ENCODE measurements at regions not wholly inside any gene's neighbourhood (a gene's known extent, or its start where the extent isn't known, plus 50 kb on each side); places are given as distances from the start of the nearest gene placed in this dataset.
"Not testable (repeated sequence)": the region's sequence is repeated elsewhere in the genome, so short reads cannot be mapped to it uniquely, and the experiment has no call there.

DNA sequence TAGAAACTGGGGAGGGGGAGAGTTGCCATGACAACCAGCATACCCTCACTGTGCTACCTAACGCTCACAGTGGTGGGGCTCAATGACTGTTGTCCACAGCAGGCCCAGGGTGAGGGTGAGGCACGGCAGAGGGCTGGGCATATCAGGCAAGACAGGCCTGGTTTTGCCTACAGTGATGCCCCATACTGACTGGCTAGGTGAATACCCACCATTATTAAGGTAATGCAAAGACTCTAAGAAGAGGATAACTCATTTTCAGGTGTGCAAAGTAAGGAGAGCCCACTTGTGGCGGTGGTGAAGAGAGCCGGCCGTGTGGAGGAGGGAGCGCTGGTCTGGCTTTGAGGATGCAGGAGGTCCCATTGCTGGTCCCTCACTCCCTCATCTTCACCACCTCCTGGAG, 422.3 kb downstream of the FUT8 start:
- no peak for DNase-seq

GRCh38 chr14:65835501-65835900, 423.0 kb downstream of the FUT8 start:
- no peak for DNase-seq

- DNase-seq: no peak
Measured at GRCh38 chr14:65838565-65838964, 426.0 kb downstream of the FUT8 start.

- DNase-seq: peak; percentile 48
Measured at GRCh38 chr14:65840118-65840751, 427.7 kb downstream of the FUT8 start.

DNA sequence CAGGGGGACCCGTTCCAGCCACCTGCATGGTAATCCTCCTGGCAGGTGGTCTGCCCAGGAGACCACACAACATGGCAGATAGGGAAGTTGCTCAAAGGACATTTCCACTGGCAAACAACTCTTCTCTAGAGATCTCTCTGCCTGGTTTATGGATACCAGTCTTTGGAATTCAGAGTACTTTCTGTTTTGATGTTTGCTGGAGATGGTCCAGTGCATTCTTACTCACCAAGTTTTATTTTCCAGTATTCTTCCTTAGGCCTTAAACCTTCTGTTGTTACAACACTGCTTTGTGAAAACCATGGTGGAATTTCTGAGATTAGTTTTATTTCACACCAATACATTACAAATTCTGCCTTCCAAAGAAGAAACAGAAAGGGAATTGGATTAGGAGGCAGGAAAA, 428.3 kb downstream of the FUT8 start:
- DNase-seq: no peak

DNA sequence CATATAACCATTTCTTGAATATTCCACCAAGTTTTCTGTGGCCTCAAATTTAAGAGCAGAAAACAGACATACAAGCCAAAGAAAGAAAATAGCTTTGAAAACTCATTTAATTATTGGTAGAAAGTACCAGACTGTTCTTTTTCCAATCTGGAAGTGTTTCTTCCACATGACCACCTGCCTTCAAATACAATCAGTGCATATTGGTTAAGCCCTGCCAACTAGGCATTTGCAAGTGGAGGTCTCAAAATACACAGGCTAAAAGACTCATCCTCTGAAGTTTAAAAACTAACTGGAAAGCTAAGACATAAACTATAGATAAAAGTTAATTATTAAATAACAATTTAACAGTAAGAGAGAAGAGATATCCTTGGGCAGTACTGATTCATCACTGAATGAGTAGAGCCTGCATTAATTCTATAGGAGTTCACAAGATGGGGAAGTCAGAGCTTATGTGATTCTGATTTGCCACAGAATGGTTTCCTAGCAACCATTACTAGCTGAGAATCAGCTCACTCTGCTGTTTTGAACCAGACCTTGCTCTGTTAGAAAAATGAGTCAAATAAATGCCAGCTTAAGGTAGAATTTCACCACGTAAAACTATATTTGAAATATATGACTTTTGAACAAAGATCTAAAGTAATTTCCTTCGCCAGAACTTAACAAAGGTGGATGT, 433.8 kb downstream of the FUT8 start:
- no peak for DNase-seq

DNA sequence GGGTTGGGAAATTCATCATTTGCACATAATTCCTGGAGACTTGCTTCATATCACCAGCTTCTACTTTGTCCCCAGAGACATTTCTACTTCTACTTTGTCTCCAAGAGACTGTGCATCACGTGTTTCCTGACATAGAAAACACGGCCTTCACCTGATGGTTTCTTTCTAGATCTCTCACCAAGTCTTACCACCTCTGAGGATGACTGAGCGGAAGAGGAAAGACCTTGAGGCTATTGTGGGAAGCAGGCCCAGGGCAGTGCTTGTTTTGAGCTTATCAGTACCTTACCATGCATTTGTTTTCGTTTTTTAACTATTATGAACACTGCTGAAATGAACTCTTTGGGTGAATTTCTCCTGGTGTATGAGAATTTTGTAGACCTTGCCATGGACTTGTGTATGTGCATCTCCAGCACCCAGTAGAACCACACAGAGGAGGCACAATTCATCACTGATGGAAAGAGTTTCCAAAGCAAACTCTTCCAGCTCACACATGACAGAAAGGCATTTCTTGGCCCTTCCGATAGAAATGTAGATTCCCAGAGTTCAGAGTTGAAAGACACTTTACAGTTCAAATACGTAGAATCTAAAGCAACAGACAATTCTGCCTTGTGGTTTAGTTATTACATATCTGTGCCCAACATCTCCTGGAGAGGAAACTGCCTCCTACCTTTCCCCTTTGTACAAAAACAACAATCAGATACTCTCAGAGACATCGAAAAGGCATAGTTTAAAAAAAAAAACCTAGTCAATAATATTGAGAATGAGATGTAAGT, 434.7 kb downstream of the FUT8 start:
- no peak for DNase-seq

DNA sequence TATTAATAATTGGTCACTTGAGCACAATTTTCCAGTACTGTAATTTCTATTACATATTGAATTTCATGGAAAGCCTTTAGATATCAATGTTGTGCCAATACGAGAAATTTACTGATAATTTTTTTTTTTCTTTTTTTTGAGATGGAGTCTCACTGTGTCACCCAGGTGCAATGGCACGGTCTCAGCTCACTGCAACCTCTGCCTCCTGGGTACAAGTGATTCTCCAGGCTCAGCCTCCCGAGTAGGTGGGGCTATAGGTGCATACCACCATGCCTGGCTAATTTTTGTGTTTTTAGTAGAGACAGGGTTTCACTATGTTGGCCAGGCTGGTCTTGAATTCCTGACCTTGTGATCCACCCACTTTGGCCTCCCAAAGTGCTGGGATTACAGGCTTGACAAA, 435.4 kb downstream of the FUT8 start:
- not testable (repeated sequence) for DNase-seq

- DNase-seq: no peak
Measured at GRCh38 chr14:65849091-65849490, 436.6 kb downstream of the FUT8 start.

GRCh38 chr14:65849558-65849957, 437.0 kb downstream of the FUT8 start:
- no peak for DNase-seq

DNA sequence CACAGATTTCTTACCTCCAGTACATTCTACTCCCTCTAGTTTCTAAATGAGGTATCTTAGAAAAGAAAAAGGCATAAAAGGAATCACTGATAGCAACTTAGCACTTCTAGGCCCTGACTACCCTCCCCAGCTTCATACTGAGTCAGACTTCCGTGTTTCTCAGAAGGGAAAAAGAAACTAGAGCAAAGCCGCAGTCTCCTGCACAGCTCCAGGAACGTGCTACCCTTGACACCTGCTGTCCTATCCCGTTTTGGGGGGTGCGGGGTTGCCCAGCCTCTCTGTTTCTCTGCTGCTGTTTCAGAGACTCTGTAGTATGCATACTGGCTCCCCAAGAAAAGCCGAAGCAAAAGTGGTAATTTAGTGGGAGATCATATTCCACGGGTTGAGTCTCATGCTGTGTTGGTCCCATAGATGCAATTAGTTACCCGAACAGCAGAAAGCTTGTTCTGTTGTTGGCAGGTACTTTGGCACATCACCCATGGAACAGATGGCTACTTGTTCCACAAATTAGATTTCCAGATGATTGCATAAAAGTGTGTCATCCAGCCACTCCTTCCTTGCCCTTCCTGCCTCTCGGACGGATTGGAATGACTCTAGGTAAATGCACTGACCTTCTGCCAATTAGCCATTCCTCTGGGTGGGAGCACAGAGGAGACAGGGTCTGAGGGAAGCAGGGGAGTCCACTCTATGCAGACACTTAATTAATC, 438.1 kb downstream of the FUT8 start:
- peak; percentile 75 for DNase-seq

DNA sequence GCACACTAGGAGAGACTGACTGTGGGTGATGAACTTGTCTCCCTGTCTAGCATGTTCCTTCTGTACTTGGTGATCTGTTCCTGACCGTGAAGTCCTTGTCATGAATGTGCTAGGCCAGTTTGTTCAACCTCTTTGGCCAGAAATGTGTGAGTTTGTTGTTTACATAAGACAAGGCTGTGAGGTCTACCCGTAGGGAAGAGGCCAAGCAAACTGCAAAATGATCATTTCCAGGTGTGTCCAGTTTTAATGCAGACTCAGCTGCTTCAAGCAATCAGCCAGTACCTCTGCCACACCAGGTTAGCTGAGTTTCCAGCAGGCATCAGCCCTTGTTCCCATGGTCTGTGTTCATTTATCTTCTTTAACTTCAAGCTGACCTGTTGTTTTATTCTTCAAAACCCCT, 440.2 kb downstream of the FUT8 start:
- DNase-seq: no peak

GRCh38 chr14:65853407-65853955, 441.0 kb downstream of the FUT8 start:
- DNase-seq: no peak

DNA sequence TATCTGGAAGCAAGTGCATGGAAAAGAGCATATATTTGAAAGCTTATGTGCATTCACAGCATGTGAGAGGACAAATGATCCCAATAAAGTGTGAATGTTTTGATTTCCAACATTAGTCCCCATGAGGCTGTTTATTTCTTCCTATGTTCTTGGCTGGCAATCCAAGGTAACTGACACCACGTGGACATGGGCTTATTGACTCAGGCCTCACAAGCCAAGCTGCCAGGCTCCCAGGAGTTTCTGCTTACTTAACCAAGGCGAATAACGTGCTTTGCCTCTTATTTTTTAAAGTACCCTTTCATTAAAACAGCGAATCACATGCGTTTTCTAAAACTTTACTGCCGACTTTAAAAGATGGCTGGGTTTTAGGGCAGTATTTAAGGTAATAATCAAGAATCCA, 441.7 kb downstream of the FUT8 start:
- no peak for DNase-seq

DNA sequence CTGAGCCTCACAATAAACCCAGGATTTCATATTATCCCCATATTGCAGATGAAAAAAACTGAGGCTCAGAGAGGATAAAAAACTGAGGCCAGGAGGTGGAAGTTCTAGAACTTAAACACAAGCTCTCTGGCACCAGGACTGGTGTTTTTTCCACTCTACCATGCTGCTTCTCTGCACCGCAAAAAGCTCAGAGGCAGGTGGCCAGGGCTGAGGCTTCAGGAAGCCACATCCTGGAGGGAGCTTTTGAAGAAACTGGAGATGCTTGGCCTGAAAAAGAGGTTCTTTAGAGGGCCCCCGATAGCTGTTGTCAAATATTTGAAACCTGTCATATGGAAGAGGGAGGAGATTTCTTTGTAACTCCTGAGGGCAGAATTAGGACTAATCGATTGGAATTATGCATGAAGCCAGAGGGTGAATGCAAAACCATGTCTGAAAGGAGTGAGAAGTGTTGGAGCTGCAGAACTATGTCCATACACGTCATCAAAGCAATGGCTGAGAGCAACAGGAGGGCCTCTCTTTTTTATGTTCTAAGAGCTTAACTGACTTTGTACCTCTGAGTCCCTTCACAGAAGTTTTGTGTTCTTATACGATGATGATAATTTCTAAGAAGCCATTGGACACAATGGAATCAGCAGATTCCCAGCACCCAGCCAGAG, 448.6 kb downstream of the FUT8 start:
- DNase-seq: no peak

DNA sequence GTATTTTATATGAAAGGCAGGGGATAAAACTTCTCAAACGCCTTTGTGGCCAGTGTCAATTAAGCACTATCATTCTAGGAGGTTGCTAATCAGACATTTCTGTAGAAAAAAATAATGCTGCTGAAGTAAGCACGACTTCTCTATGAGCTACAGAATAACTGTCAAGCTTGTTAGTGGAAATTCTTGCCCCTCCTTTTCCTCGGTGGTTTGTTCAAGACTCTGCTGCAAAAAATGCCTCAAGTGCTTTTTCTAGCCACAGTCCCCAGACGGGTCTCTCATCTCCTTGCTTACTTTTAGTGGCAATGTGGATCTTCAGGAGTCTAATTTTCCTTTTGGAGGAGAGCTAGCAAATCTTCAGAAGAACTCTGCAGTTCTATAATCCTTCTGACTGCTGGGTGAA, 452.0 kb downstream of the FUT8 start:
- no peak for DNase-seq

DNA sequence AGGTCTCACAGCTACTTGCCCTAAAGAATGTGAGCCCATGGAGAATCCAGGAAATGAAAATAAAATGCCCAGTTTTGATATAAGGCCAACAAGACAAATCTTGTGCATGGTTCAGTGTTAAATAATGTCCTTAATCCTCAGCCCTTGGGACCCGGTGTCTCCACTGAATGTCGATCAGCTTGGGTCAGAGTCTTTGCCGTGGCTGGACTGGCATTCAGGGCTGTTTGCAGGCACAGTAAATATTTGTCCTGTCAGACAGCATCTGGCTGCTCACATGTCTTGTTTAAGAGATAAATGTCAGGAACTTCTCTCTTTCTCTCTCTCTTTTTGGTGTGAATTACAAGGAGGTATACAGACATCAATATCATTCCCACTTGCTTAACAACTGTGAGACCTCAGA, 452.5 kb downstream of the FUT8 start:
- no peak for DNase-seq

GRCh38 chr14:65866448-65866847, 453.9 kb downstream of the FUT8 start:
- no peak for DNase-seq

DNA sequence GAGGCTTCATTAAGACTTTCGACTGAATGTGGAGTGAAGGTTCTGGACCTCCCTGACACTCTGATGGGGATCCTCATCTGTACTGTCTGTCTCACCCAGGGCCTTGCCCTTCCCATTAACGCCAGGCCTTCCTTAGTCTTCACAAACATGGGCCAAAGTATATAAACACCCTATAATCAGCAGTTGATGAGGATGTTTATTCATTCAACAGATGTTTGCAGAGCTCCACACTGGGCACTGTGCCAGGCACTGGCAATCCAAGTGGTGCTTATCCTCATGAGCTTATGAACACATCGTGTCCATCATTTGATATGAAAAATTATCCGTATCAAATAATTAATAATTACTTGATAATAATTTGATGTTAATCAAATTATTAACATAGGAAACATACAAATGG, 454.4 kb downstream of the FUT8 start:
- no peak for DNase-seq

GRCh38 chr14:65867333-65867732, 454.8 kb downstream of the FUT8 start:
- no peak for DNase-seq

DNA sequence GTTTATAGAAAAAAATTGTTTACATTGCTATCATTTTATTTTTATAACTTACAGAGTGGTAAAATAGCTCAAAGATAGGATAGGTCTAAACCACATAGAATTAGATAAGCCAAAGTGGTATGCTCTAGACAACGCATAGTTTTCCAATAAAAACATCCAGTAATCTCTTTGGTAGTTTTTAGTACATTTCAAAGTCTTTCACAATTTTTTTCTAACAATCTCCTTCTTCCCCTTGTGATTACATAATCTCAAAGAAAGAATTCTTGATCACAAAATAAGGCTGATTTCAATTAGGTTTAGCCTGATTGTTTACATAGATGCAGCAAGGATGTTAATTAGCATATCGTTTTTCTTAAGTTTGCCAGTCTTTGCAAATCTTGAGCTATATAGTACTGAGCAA, 460.0 kb downstream of the FUT8 start:
- DNase-seq: no peak

DNA sequence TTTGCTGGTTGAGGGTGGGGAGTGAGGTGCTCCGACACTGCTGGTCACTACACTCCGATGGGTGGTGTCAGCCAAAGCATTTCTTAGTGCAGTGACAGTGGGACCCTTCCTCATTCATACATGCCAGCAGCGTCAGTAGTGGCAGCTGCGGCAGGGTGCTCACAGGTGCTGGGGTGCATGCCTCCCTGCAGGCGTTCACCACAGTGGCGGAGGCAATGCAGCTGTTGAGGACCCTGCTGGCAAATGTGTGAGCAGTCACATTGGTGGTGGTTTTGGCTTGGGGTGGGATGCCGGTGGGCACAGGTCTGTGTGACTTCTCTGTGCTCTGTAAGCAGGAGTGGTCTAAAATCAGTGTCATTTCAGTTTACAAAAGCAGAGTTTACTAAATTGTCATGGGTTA, 464.6 kb downstream of the FUT8 start:
- DNase-seq: no peak

DNA sequence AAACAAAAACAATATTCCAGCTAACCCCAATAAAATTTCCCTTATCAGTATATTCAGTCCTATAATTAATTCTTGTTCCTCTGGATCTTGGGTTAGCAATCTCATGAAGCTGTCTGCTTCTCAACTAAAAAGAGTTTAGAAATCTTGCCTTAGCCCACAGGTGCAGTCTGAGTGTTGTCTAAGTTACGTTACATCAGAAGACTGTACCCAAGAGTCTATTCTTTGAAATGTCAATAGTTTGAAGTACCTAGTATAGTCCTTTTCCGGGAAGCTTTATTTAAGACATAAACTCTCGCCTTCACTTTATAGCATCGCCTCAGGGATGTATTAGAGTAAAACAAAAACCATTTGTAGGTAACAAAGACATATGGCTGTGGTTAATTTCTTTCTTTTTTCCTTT, 465.1 kb downstream of the FUT8 start:
- no peak for DNase-seq

Measured in NCI-H2107 (cell line).